SK-N-SH (cell line): ENCODE measurements at regions not wholly inside any gene's neighbourhood (a gene's known extent, or its start where the extent isn't known, plus 50 kb on each side); places are given as distances from the start of the nearest gene placed in this dataset.
"Not testable (repeated sequence)": the region's sequence is repeated elsewhere in the genome, so short reads cannot be mapped to it uniquely, and the experiment has no call there.

ENCODE experiments used
- CTCF ChIA-PET: fragments of 300-600, 350-600 bp; formaldehyde crosslinking; extraction: SDS; loops from one replicate; lab custom pipeline; 2021; lab: Yijun Ruan, JAX
- POLR2A ChIA-PET: fragments of 350-600 bp; sonication (Branson Sonifier 250); formaldehyde crosslinking; extraction: SDS; loops from one replicate; lab custom pipeline; 2020; ENCODE audit warnings: antibody characterized with exemption, inconsistent platforms; lab: Yijun Ruan, JAX
- DNase-seq: peaks from one replicate; pipeline ENCODE4 v3.0.0; 2012
- H2AFZ ChIP-seq: fragments of 200-600 bp; sonication (generic); 2 replicates; pipeline ENCODE4 v1.8.1; 2016; ENCODE audit warnings: antibody characterized with exemption, mild to moderate bottlenecking, low read depth
- H3F3A ChIP-seq: fragments of 200-600 bp; sonication (generic); replicated peaks from 2 replicates; pipeline ENCODE3; 2016; ENCODE audit warnings: antibody characterized with exemption, mild to moderate bottlenecking; ENCODE audit not compliant: insufficient read depth
- H3K27ac ChIP-seq, 2 experiments: fragments of 200-500 bp in 1 of 2; fragments of 200-600 bp in 1 of 2; sonication (Bioruptor generic) in 1 of 2; sonication (generic), shearing (Covaris generic) in 1 of 2; 2 replicates each; pipeline versions ENCODE4 v1.5.1 to v1.6.1; 2014 to 2016; ENCODE audit warnings: low read depth in 2 of 2, inconsistent platforms in 1 of 2, low read length in 1 of 2, mild to moderate bottlenecking in 1 of 2, mixed read lengths in 1 of 2
- H3K27me3 ChIP-seq: fragments of 200-600 bp; sonication (generic), shearing (Covaris generic); 2 replicates; pipeline ENCODE4 v1.6.1; 2016; ENCODE audit warnings: mixed run types; ENCODE audit not compliant: insufficient read depth
- H3K36me3 ChIP-seq, 2 experiments: fragments of 200-500 bp in 1 of 2; fragments of 200-600 bp in 1 of 2; sonication (Bioruptor generic) in 1 of 2; sonication (generic) in 1 of 2; replicated peaks in 1 of 2; 2 replicates each; pipeline versions ENCODE3 to v1.5.1; 2014 to 2016; ENCODE audit warnings: low read length in 1 of 2, mild to moderate bottlenecking in 1 of 2; ENCODE audit not compliant: insufficient read depth in 2 of 2, control insufficient read depth in 1 of 2
- H3K4me1 ChIP-seq, 2 experiments: fragments of 200-500 bp in 1 of 2; fragments of 200-600 bp in 1 of 2; sonication (Bioruptor generic) in 1 of 2; sonication (generic), shearing (Covaris generic) in 1 of 2; 2 replicates each; pipeline versions ENCODE4 v1.5.1 to v1.6.1; 2014 to 2016; ENCODE audit warnings: low read depth in 1 of 2, low read length in 1 of 2, mixed run types in 1 of 2; ENCODE audit not compliant: insufficient read depth in 2 of 2, control insufficient read depth in 1 of 2
- H3K4me2 ChIP-seq: fragments of 200-600 bp; sonication (generic), shearing (Covaris generic); 2 replicates; pipeline ENCODE4 v1.6.1; 2017; ENCODE audit warnings: mixed run types
- H3K4me3 ChIP-seq, 2 experiments: fragments of 200-500 bp in 1 of 2; fragments of 200-600 bp in 1 of 2; sonication (Bioruptor generic) in 1 of 2; sonication (generic), shearing (Covaris generic) in 1 of 2; 2 replicates each; pipeline versions ENCODE4 v1.5.1 to v1.8.1; 2014 to 2016; ENCODE audit warnings: low read depth in 2 of 2, inconsistent platforms in 1 of 2, low read length in 1 of 2, mild to moderate bottlenecking in 1 of 2, mixed read lengths in 1 of 2, moderate library complexity in 1 of 2
- H3K79me2 ChIP-seq: fragments of 200-600 bp; sonication (generic); 2 replicates; pipeline ENCODE4 v1.8.1; 2017; ENCODE audit warnings: mild to moderate bottlenecking; ENCODE audit not compliant: insufficient read depth
- H3K9ac ChIP-seq: fragments of 200-600 bp; sonication (generic); 2 replicates; pipeline ENCODE4 v1.6.1; 2017; ENCODE audit warnings: mixed run types
- H3K9me2 ChIP-seq: fragments of 200-600 bp; sonication (generic); 2 replicates; pipeline ENCODE4 v1.6.1; 2017; ENCODE audit warnings: mixed run types
- H3K9me3 ChIP-seq: fragments of 200-600 bp; sonication (generic); 2 replicates; pipeline ENCODE4 v1.6.1; 2017; ENCODE audit warnings: mixed run types, mild to moderate bottlenecking, moderate library complexity
- H4K20me1 ChIP-seq: fragments of 200-600 bp; sonication (generic); 2 replicates; pipeline ENCODE4 v1.6.1; 2017; ENCODE audit warnings: mild to moderate bottlenecking, mixed run types; ENCODE audit not compliant: insufficient read depth
- ELF1 ChIP-seq: IDR thresholded peaks from 2 replicates; pipeline ENCODE4 v1.4.0; 2012
- EP300 ChIP-seq, 2 experiments: IDR thresholded peaks; 2 replicates each; pipeline versions ENCODE4 v1.4.0 to v1.6.1; 2012; ENCODE audit warnings: borderline replicate concordance in 1 of 2, low read depth in 1 of 2, low read length in 1 of 2
- EZH2phosphoT487 ChIP-seq: fragments of 200-600 bp; sonication (generic); IDR thresholded peaks from 2 replicates; pipeline ENCODE4 v1.6.1; 2017; ENCODE audit warnings: low read depth, mixed run types, mild to moderate bottlenecking, antibody characterized with exemption, moderate library complexity, borderline replicate concordance
- FOSL2 ChIP-seq: IDR thresholded peaks from 2 replicates; pipeline ENCODE4 v1.4.0; 2012; ENCODE audit warnings: low read depth, mild to moderate bottlenecking, moderate library complexity, borderline replicate concordance
- FOXJ3 ChIP-seq: sonication (generic); formaldehyde crosslinking; IDR thresholded peaks from 2 replicates; pipeline ENCODE4 v1.5.1; 2020; ENCODE audit warnings: mild to moderate bottlenecking, missing genetic modification reagents
- FOXM1 ChIP-seq: IDR thresholded peaks from 2 replicates; pipeline ENCODE4 v1.4.0; 2012; ENCODE audit warnings: low read depth, mild to moderate bottlenecking
- GABPA ChIP-seq: IDR thresholded peaks from 2 replicates; pipeline ENCODE4 v1.4.0; 2012; ENCODE audit warnings: low read depth, mild to moderate bottlenecking
- GATA2 ChIP-seq: sonication (generic); formaldehyde crosslinking; IDR thresholded peaks from 2 replicates; pipeline ENCODE4 v1.5.0; 2020; ENCODE audit warnings: mild to moderate bottlenecking, missing genetic modification reagents
- JUND ChIP-seq: IDR thresholded peaks from 2 replicates; pipeline ENCODE4 v1.4.0; 2012
- MEF2A ChIP-seq: IDR thresholded peaks from 2 replicates; pipeline ENCODE4 v1.4.0; 2012; ENCODE audit warnings: low read depth, borderline replicate concordance
- MXI1 ChIP-seq: IDR thresholded peaks from 2 replicates; pipeline ENCODE4 v1.6.1; 2012; ENCODE audit warnings: mild to moderate bottlenecking, low read depth, low read length, improper control_type of control experiment
- NFIC ChIP-seq: IDR thresholded peaks from 2 replicates; pipeline ENCODE4 v1.4.0; 2012; ENCODE audit warnings: borderline replicate concordance
- NRF1 ChIP-seq: IDR thresholded peaks from 2 replicates; pipeline ENCODE4 v1.6.1; 2012; ENCODE audit warnings: low read depth, mild to moderate bottlenecking, low read length
- RAD21 ChIP-seq: IDR thresholded peaks from 2 replicates; pipeline ENCODE4 v1.6.1; 2012; ENCODE audit warnings: mild to moderate bottlenecking, low read length
- RCOR1 ChIP-seq: fragments of 150-350 bp; IDR thresholded peaks from 2 replicates; pipeline ENCODE4 v1.6.1; 2017; ENCODE audit warnings: antibody characterized with exemption, low read length
- RXRA ChIP-seq: IDR thresholded peaks from 2 replicates; pipeline ENCODE4 v1.4.0; 2012; ENCODE audit warnings: low read depth, mild to moderate bottlenecking, borderline replicate concordance
- SMC3 ChIP-seq: IDR thresholded peaks from 2 replicates; pipeline ENCODE4 v1.6.1; 2012; ENCODE audit warnings: low read depth, low read length, improper control_type of control experiment
- TAF1 ChIP-seq: IDR thresholded peaks from 2 replicates; pipeline ENCODE4 v1.6.1; 2012; ENCODE audit warnings: low read depth, mild to moderate bottlenecking, low read length, moderate library complexity, borderline replicate concordance
- TEAD4 ChIP-seq: IDR thresholded peaks from 2 replicates; pipeline ENCODE4 v1.4.0; 2012; ENCODE audit warnings: mild to moderate bottlenecking, borderline replicate concordance; ENCODE audit not compliant: insufficient read depth
- YY1 ChIP-seq: IDR thresholded peaks from 2 replicates; pipeline ENCODE4 v1.4.0; 2012; ENCODE audit warnings: low read depth, mild to moderate bottlenecking
- WGBS: methylation state at CpG from one replicate; pipeline ENCODE4 v1.1.6; 2017; ENCODE audit warnings: low lambda C conversion rate; 5-methylcytosine and 5-hydroxymethylcytosine counted together
- TF ChIP-seq, protein P1 (sequence below): fragments of 200-600 bp; sonication (generic); IDR thresholded peaks from 2 replicates; pipeline ENCODE4 v1.6.1; 2017; ENCODE audit warnings: antibody characterized with exemption, mild to moderate bottlenecking, moderate library complexity
- TF ChIP-seq, protein P2 (sequence below): IDR thresholded peaks from 2 replicates; pipeline ENCODE4 v1.4.0; 2012; ENCODE audit warnings: low read depth, borderline replicate concordance
- TF ChIP-seq, protein P3 (sequence below): IDR thresholded peaks from 2 replicates; pipeline ENCODE4 v1.4.0; 2012; ENCODE audit warnings: low read depth

DNA sequence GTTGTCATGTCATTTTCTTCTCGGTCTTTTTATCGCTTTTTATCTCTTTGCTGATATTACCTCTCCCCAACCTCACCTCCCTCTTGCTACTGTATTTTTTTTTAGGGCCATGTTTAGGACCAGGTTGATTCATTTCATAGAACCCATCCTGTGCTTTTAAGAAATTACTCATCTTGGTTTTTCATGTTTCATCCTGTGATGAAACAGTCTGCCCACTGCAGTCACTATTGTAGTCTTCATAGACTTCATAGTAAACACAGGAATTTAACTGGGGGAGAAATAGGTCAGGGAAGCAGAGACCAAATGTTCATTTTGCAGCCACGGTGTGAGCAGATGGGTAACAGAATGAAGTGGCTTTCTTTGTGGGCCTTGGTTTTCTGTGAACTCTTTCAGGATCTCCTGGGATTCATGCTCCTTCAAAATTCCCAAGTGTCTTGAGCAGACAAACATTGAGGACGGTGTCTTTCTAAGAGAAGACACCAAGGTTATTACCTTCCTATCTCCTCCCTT is 161.8 kb downstream of the NAA11 start:
- Histone ChIP-seq H2AFZ (no peak overlapping the region), H3F3A (no peaks in the 10 kb centered on the region), H3K4me3 (no peak overlapping the region), H4K20me1 (no peaks in the 10 kb centered on the region), H3K4me2 (no peak overlapping the region), H3K4me1 (no peaks in the 10 kb centered on the region), H3K79me2 (no peaks in the 10 kb centered on the region), H3K36me3 (no peaks in the 10 kb centered on the region), H3K27me3 (no peaks in the 10 kb centered on the region), H3K27ac (no peak overlapping the region), H3K9me3 (no peaks in the 10 kb centered on the region), H3K9ac (no peak overlapping the region), H3K9me2 (no peaks in the 10 kb centered on the region)
- ChIA-PET CTCF (no interaction called here), POLR2A (no interaction called here)
- no peak for TF ChIP-seq SMC3
- no peak for TF ChIP-seq RCOR1
- TF ChIP-seq NFIC: no peak
- TF ChIP-seq EP300 (IDR thresholded peaks at IDR 0.05; ENCODE audit: borderline replicate concordance in 1 of 2, low read depth in 1 of 2, low read length in 1 of 2): no peak
- TF ChIP-seq FOXM1: no peak
- TF ChIP-seq MXI1: no peak
- no peak for TF ChIP-seq FOSL2
- TF ChIP-seq, protein P1, sequence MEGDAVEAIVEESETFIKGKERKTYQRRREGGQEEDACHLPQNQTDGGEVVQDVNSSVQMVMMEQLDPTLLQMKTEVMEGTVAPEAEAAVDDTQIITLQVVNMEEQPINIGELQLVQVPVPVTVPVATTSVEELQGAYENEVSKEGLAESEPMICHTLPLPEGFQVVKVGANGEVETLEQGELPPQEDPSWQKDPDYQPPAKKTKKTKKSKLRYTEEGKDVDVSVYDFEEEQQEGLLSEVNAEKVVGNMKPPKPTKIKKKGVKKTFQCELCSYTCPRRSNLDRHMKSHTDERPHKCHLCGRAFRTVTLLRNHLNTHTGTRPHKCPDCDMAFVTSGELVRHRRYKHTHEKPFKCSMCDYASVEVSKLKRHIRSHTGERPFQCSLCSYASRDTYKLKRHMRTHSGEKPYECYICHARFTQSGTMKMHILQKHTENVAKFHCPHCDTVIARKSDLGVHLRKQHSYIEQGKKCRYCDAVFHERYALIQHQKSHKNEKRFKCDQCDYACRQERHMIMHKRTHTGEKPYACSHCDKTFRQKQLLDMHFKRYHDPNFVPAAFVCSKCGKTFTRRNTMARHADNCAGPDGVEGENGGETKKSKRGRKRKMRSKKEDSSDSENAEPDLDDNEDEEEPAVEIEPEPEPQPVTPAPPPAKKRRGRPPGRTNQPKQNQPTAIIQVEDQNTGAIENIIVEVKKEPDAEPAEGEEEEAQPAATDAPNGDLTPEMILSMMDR: no peak
- TF ChIP-seq RXRA: no peak
- TF ChIP-seq TAF1: no peak
- TF ChIP-seq GABPA: no peak
- 42% methylated on average over 4 of the region's 4 CpGs for WGBS
- no peak for DNase-seq

DNA sequence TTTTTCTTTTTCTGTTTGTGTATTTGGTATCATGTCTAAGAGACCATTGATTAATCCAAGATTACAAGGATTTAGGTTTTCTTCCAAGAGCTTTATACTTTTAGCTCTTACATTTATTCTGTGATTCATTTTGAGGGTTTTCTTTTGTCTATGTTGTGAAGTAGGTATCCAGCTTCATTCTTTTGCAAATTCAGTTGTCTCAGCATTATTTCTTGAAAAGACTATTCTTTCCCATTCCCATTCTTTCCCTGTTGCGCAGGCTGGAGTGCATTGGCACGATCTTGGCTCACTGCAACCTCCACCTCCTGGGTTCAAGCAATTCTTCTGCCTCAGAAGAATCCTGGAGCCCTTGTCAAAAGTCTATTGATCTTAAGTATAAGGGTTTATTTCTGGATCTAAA is 164.9 kb downstream of the NAA11 start:
- Histone ChIP-seq H3K4me1 (no peaks in the 10 kb centered on the region), H4K20me1 (no peaks in the 10 kb centered on the region), H3K9ac (no peak overlapping the region), H3K36me3 (no peaks in the 10 kb centered on the region), H3K9me3 (no peaks in the 10 kb centered on the region)
- POLR2A ChIA-PET: no interaction called here
- TF ChIP-seq MEF2A (no peak), RAD21 (no peak), FOXJ3 (CRISPR knock-in tag) (no peak), ELF1 (no peak), YY1 (no peak), FOSL2 (no peak), JUND (no peak), GATA2 (no peak), EP300 (IDR thresholded peaks at IDR 0.05; ENCODE audit: borderline replicate concordance in 1 of 2, low read depth in 1 of 2, low read length in 1 of 2) (no peak), NRF1 (no peak), TEAD4 (no peak), FOXM1 (no peak), EZH2phosphoT487 (no peak)
- TF ChIP-seq, protein P2, sequence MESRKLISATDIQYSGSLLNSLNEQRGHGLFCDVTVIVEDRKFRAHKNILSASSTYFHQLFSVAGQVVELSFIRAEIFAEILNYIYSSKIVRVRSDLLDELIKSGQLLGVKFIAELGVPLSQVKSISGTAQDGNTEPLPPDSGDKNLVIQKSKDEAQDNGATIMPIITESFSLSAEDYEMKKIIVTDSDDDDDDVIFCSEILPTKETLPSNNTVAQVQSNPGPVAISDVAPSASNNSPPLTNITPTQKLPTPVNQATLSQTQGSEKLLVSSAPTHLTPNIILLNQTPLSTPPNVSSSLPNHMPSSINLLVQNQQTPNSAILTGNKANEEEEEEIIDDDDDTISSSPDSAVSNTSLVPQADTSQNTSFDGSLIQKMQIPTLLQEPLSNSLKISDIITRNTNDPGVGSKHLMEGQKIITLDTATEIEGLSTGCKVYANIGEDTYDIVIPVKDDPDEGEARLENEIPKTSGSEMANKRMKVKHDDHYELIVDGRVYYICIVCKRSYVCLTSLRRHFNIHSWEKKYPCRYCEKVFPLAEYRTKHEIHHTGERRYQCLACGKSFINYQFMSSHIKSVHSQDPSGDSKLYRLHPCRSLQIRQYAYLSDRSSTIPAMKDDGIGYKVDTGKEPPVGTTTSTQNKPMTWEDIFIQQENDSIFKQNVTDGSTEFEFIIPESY: no peak
- TF ChIP-seq, protein P3, sequence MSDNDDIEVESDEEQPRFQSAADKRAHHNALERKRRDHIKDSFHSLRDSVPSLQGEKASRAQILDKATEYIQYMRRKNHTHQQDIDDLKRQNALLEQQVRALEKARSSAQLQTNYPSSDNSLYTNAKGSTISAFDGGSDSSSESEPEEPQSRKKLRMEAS: no peak
- TF ChIP-seq, all 33 proteins: peak for 0
- CTCF ChIA-PET: no interaction called here
- 35% methylated on average over 2 of the region's 2 CpGs for WGBS
- H3F3A ChIP-seq: no peaks in the 10 kb centered on the region
- no peak overlapping the region for H3K4me2 ChIP-seq
- no peak overlapping the region for H3K27ac ChIP-seq
- DNase-seq: no peak
- no peak overlapping the region for H2AFZ ChIP-seq
- H3K79me2 ChIP-seq: no peaks in the 10 kb centered on the region
- no peak overlapping the region for H3K4me3 ChIP-seq
- no peaks in the 10 kb centered on the region for H3K9me2 ChIP-seq
- H3K27me3 ChIP-seq: no peaks in the 10 kb centered on the region

DNA sequence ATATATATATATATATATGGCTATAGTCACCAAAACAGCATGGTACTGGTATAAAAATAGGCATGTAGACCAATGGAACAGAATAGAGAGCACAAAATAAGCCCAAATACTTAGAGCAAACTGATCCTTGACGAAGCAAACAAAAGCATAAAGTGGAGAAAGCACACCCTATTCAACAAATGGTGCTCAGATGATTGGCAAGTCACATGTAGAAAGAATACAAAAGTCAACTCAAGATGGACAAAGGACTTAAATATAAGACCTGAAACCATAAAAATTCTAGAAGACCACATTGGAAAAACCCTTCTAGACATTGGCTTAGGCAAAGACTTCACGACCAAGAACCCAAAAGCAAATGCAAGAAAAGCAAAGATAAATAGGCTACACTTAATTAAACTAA is 167.2 kb downstream of the NAA11 start:
- H2AFZ ChIP-seq, DNase-seq, CTCF ChIA-PET, H3K27me3 ChIP-seq, POLR2A ChIA-PET, H3K9me3 ChIP-seq, H3K79me2 ChIP-seq, H3K36me3 ChIP-seq, H3F3A ChIP-seq, H3K4me2 ChIP-seq, H3K9me2 ChIP-seq, H3K4me1 ChIP-seq, H4K20me1 ChIP-seq, H3K27ac ChIP-seq, H3K4me3 ChIP-seq, H3K9ac ChIP-seq: not testable (repeated sequence)
- 21% methylated on average over 2 of the region's 2 CpGs for WGBS
